Mesenchymal stem cell (in vitro differentiated cells and primary cell): ENCODE measurements at regions not wholly inside any gene's neighbourhood (a gene's known extent, or its start where the extent isn't known, plus 50 kb on each side); places are given as distances from the start of the nearest gene placed in this dataset.

Source experiments
- DNase-seq: peaks from one replicate; pipeline ENCODE4 v3.0.0-alpha.2; 2013
- H2AFZ ChIP-seq: one replicate; pipeline ENCODE4 v1.6.1; 2013; ENCODE audit warnings: low read depth, mild to moderate bottlenecking, control low read depth, inconsistent platforms, low read length, moderate library complexity
- H2AK5ac ChIP-seq: 2 replicates; pipeline ENCODE4 v1.6.1; 2013; ENCODE audit warnings: low read length, moderate library complexity, mild to moderate bottlenecking, inconsistent platforms; ENCODE audit not compliant: severe bottlenecking
- H2BK120ac ChIP-seq: one replicate; pipeline ENCODE4 v1.6.1; 2013; ENCODE audit warnings: low read depth, mild to moderate bottlenecking, inconsistent platforms, low read length, moderate library complexity
- H2BK12ac ChIP-seq, 2 experiments: one replicate each; pipeline ENCODE4 v1.6.1; 2013; ENCODE audit warnings: inconsistent platforms in 2 of 2, low read length in 2 of 2, mild to moderate bottlenecking in 2 of 2, moderate library complexity in 2 of 2, control low read depth in 1 of 2
- H2BK15ac ChIP-seq: one replicate; pipeline ENCODE4 v1.6.1; 2013; ENCODE audit warnings: mild to moderate bottlenecking, low read depth, inconsistent platforms; ENCODE audit not compliant: poor library complexity, severe bottlenecking
- H2BK5ac ChIP-seq: 2 replicates; pipeline ENCODE4 v1.6.1; 2013; ENCODE audit warnings: low read depth, mild to moderate bottlenecking, low read length, control low read depth, inconsistent platforms; ENCODE audit not compliant: poor library complexity, severe bottlenecking
- H3K14ac ChIP-seq, 2 experiments: one replicate each; pipeline ENCODE4 v1.6.1; 2013; ENCODE audit warnings: inconsistent platforms in 2 of 2, low read length in 2 of 2, control low read depth in 1 of 2, mild to moderate bottlenecking in 1 of 2, moderate library complexity in 1 of 2
- H3K18ac ChIP-seq, 2 experiments: one replicate each; pipeline ENCODE4 v1.6.1; 2013; ENCODE audit warnings: inconsistent platforms in 2 of 2, low read length in 2 of 2, control low read depth in 1 of 2, low read depth in 1 of 2, mild to moderate bottlenecking in 1 of 2
- H3K23ac ChIP-seq, 2 experiments: one replicate each; pipeline ENCODE4 v1.6.1; 2013; ENCODE audit warnings: inconsistent platforms in 2 of 2, low read length in 2 of 2, mild to moderate bottlenecking in 2 of 2, moderate library complexity in 2 of 2, control low read depth in 1 of 2
- H3K27ac ChIP-seq: 2 replicates; pipeline ENCODE4 v1.5.1; 2013; ENCODE audit warnings: mild to moderate bottlenecking, moderate library complexity, low read length, control low read depth, inconsistent platforms; ENCODE audit not compliant: poor library complexity, severe bottlenecking
- H3K27me3 ChIP-seq, 2 experiments: 2 replicates each; pipeline versions ENCODE4 v1.6.1 to v1.7.0; 2013; ENCODE audit warnings: low read length in 2 of 2, mild to moderate bottlenecking in 2 of 2, moderate library complexity in 2 of 2, control low read depth in 1 of 2, inconsistent platforms in 1 of 2; ENCODE audit not compliant: control insufficient read depth in 1 of 2, insufficient read depth in 1 of 2
- H3K36me3 ChIP-seq, 2 experiments: 2 replicates each; pipeline versions ENCODE4 v1.6.1 to v1.7.0; 2013; ENCODE audit warnings: low read length in 2 of 2, control low read depth in 1 of 2, inconsistent platforms in 1 of 2, low read depth in 1 of 2, mild to moderate bottlenecking in 1 of 2; ENCODE audit not compliant: insufficient read depth in 2 of 2, control insufficient read depth in 1 of 2
- H3K4ac ChIP-seq, 2 experiments: one replicate each; pipeline ENCODE4 v1.6.1; 2013; ENCODE audit warnings: inconsistent platforms in 2 of 2, low read length in 2 of 2, mild to moderate bottlenecking in 2 of 2, moderate library complexity in 2 of 2, control low read depth in 1 of 2, low read depth in 1 of 2
- H3K4me1 ChIP-seq: 2 replicates; pipeline ENCODE4 v1.6.1; 2013; ENCODE audit warnings: low read depth, low read length, control low read depth; ENCODE audit not compliant: control insufficient read depth, insufficient read depth
- H3K4me2 ChIP-seq: 2 replicates; pipeline ENCODE4 v1.6.1; 2013; ENCODE audit warnings: low read length, mild to moderate bottlenecking, inconsistent platforms; ENCODE audit not compliant: poor library complexity, severe bottlenecking
- H3K4me3 ChIP-seq, 2 experiments: 2 replicates each; pipeline versions ENCODE4 v1.5.1 to v1.7.0; 2013; ENCODE audit warnings: low read length in 2 of 2, mild to moderate bottlenecking in 2 of 2, control low read depth in 1 of 2, low read depth in 1 of 2; ENCODE audit not compliant: insufficient read depth in 1 of 2
- H3K79me1 ChIP-seq: replicated peaks from 2 replicates; pipeline ENCODE4 v1.6.1; 2013; ENCODE audit warnings: mild to moderate bottlenecking, control low read depth, low read length, inconsistent platforms; ENCODE audit not compliant: poor library complexity, severe bottlenecking
- H3K9ac ChIP-seq: 2 replicates; pipeline ENCODE4 v1.7.0; 2013; ENCODE audit warnings: mild to moderate bottlenecking, low read length, moderate library complexity
- H3K9me3 ChIP-seq: 2 replicates; pipeline ENCODE4 v1.7.0; 2013; ENCODE audit warnings: mild to moderate bottlenecking, low read length; ENCODE audit not compliant: control insufficient read depth
- H4K8ac ChIP-seq: one replicate; pipeline ENCODE4 v1.6.1; 2013; ENCODE audit warnings: inconsistent platforms, mild to moderate bottlenecking, low read length, moderate library complexity
- H4K91ac ChIP-seq: one replicate; pipeline ENCODE4 v1.6.1; 2013; ENCODE audit warnings: mild to moderate bottlenecking, low read length, inconsistent platforms
- WGBS: methylation state at CpG from one replicate; pipeline ENCODE4 v1.1.7; 2013; ENCODE audit warnings: mixed read lengths; 5-methylcytosine and 5-hydroxymethylcytosine counted together

GRCh38 chr12:83945871-83946270, 966.7 kb downstream of the SLC6A15 start:
- Histone ChIP-seq H2AFZ (no peak overlapping the region), H3K27me3 (no peaks in the 10 kb centered on the region), H3K4me3 (no peak overlapping the region), H3K4me2 (no peak overlapping the region), H4K8ac (no peak overlapping the region), H3K79me1 (no peaks in the 10 kb centered on the region), H2AK5ac (no peak overlapping the region), H3K18ac (no peak overlapping the region), H3K9me3 (peaks cover 3% of the 10 kb centered on the region), H3K23ac (no peak overlapping the region), H3K27ac (no peak overlapping the region), H3K14ac (no peak overlapping the region), H3K9ac (no peak overlapping the region), H2BK120ac (no peak overlapping the region), H4K91ac (no peak overlapping the region), H3K36me3 (no peaks in the 10 kb centered on the region), H2BK5ac (no peak overlapping the region), H2BK15ac (no peak overlapping the region), H3K4ac (no peak overlapping the region), H2BK12ac (no peak overlapping the region), H3K4me1 (no peaks in the 10 kb centered on the region)
- DNase-seq, result peak; percentile 44

GRCh38 chr12:83939718-83940117, 972.9 kb downstream of the SLC6A15 start:
- Histone ChIP-seq H4K8ac (no peak overlapping the region), H3K9ac (no peak overlapping the region), H2BK15ac (no peak overlapping the region), H3K79me1 (no peaks in the 10 kb centered on the region), H3K18ac (no peak overlapping the region), H2AK5ac (no peak overlapping the region), H2BK120ac (no peak overlapping the region), H3K4ac (no peak overlapping the region), H3K23ac (no peak overlapping the region), H3K14ac (no peak overlapping the region), H4K91ac (no peak overlapping the region), H2BK5ac (no peak overlapping the region), H2BK12ac (no peak overlapping the region), H3K27me3 (no peaks in the 10 kb centered on the region), H3K27ac (no peak overlapping the region), H3K4me1 (no peaks in the 10 kb centered on the region), H3K4me3 (no peak overlapping the region), H3K4me2 (no peak overlapping the region), H3K9me3 (no peaks in the 10 kb centered on the region), H2AFZ (no peak overlapping the region), H3K36me3 (no peaks in the 10 kb centered on the region)
- no peak for DNase-seq

GRCh38 chr12:83933615-83934014, 979.0 kb downstream of the SLC6A15 start:
- H3K4me1 ChIP-seq, result no peaks in the 10 kb centered on the region
- H4K8ac ChIP-seq, result no peak overlapping the region
- no peak overlapping the region for H3K9ac ChIP-seq
- no peak overlapping the region for H3K4ac ChIP-seq
- H3K4me3 ChIP-seq, result no peak overlapping the region
- H3K27ac ChIP-seq, result no peak overlapping the region
- H4K91ac ChIP-seq, result no peak overlapping the region
- no peak overlapping the region for H3K4me2 ChIP-seq
- no peak overlapping the region for H3K14ac ChIP-seq
- H3K36me3 ChIP-seq, result no peaks in the 10 kb centered on the region
- H2BK15ac ChIP-seq, result no peak overlapping the region
- no peaks in the 10 kb centered on the region for H3K27me3 ChIP-seq
- H3K9me3 ChIP-seq, result peaks cover 5% of the 10 kb centered on the region
- no peak overlapping the region for H2BK12ac ChIP-seq
- H3K79me1 ChIP-seq, result no peaks in the 10 kb centered on the region
- H2BK5ac ChIP-seq, result no peak overlapping the region
- no peak overlapping the region for H3K23ac ChIP-seq
- no peak for DNase-seq
- no peak overlapping the region for H2AK5ac ChIP-seq
- H2AFZ ChIP-seq, result no peak overlapping the region
- H2BK120ac ChIP-seq, result no peak overlapping the region
- no peak overlapping the region for H3K18ac ChIP-seq

GRCh38 chr12:83932011-83932410, 980.6 kb downstream of the SLC6A15 start:
- Histone ChIP-seq H2AFZ (no peak overlapping the region), H2BK15ac (no peak overlapping the region), H3K27ac (no peak overlapping the region), H4K8ac (no peak overlapping the region), H2AK5ac (no peak overlapping the region), H3K9ac (no peak overlapping the region), H3K79me1 (no peaks in the 10 kb centered on the region), H3K18ac (no peak overlapping the region), H3K27me3 (no peaks in the 10 kb centered on the region), H3K4ac (no peak overlapping the region), H3K4me1 (no peaks in the 10 kb centered on the region), H3K23ac (no peak overlapping the region), H2BK12ac (no peak overlapping the region), H2BK120ac (no peak overlapping the region), H2BK5ac (no peak overlapping the region), H3K14ac (no peak overlapping the region), H3K36me3 (no peaks in the 10 kb centered on the region), H4K91ac (no peak overlapping the region), H3K9me3 (peaks cover 5% of the 10 kb centered on the region), H3K4me2 (no peak overlapping the region), H3K4me3 (no peak overlapping the region)
- DNase-seq, result no peak
- WGBS, result no CpG with 5 or more reads among the region's 4 CpGs
